Progenitor cell of endocrine pancreas (in vitro differentiated cells): ENCODE measurements at regions not wholly inside any gene's neighbourhood (a gene's known extent, or its start where the extent isn't known, plus 50 kb on each side); places are given as distances from the start of the nearest gene placed in this dataset.

Source experiments
- DNase-seq: peaks from one replicate; pipeline ENCODE4 v3.0.0; 2021; ENCODE audit warnings: low spot score; ENCODE audit not compliant: unreplicated experiment
- H3K27ac Mint-ChIP-seq: 2 replicates; pipeline ENCODE4 v1.8.0; 2021; ENCODE audit warnings: mild to moderate bottlenecking, moderate library complexity, mixed read lengths
- H3K27me3 Mint-ChIP-seq: 2 replicates; pipeline ENCODE4 v1.8.0; 2021; ENCODE audit warnings: mixed read lengths
- H3K36me3 Mint-ChIP-seq: 2 replicates; pipeline ENCODE4 v1.8.0; 2022; ENCODE audit warnings: mixed read lengths; ENCODE audit not compliant: insufficient read depth
- H3K4me1 Mint-ChIP-seq: 2 replicates; pipeline ENCODE4 v1.8.0; 2021; ENCODE audit warnings: low read depth, mixed read lengths
- H3K4me3 Mint-ChIP-seq: 2 replicates; pipeline ENCODE4 v1.8.0; 2021; ENCODE audit warnings: low read depth, mild to moderate bottlenecking, moderate library complexity, mixed read lengths
- H3K9me3 Mint-ChIP-seq: 2 replicates; pipeline ENCODE4 v1.8.0; 2021; ENCODE audit warnings: low read depth, mixed read lengths
- CTCF ChIP-seq: fragments of 200-600 bp; sonication (generic); IDR thresholded peaks from one replicate; pipeline ENCODE4 v1.5.0; 2021; ENCODE audit warnings: antibody characterized with exemption, mild to moderate bottlenecking; ENCODE audit not compliant: unreplicated experiment

- Mint-ChIP-seq H3K9me3 (no peaks in the 10 kb centered on the region), H3K4me1 (peaks cover 2% of the 10 kb centered on the region), H3K27ac (no peak overlapping the region), H3K27me3 (no peaks in the 10 kb centered on the region), H3K36me3 (no peaks in the 10 kb centered on the region), H3K4me3 (no peak overlapping the region)
- DNase-seq: no peak
- no peak for TF ChIP-seq CTCF
Observed at GRCh38 chr4:31160146-31160545, 440.0 kb downstream of the PCDH7 start.

GRCh38 chr4:31169846-31170245 lies 449.7 kb downstream of the PCDH7 start:
- no peaks in the 10 kb centered on the region for H3K9me3 Mint-ChIP-seq
- no peak overlapping the region for H3K4me3 Mint-ChIP-seq
- no peak for TF ChIP-seq CTCF
- no peak for DNase-seq
- H3K4me1 Mint-ChIP-seq: no peaks in the 10 kb centered on the region
- no peaks in the 10 kb centered on the region for H3K27me3 Mint-ChIP-seq
- H3K36me3 Mint-ChIP-seq: no peaks in the 10 kb centered on the region
- no peak overlapping the region for H3K27ac Mint-ChIP-seq

GRCh38 chr4:31171362-31171761 lies 451.2 kb downstream of the PCDH7 start:
- Mint-ChIP-seq H3K27ac (no peak overlapping the region), H3K36me3 (no peaks in the 10 kb centered on the region), H3K4me1 (no peaks in the 10 kb centered on the region), H3K4me3 (no peak overlapping the region), H3K27me3 (no peaks in the 10 kb centered on the region), H3K9me3 (no peaks in the 10 kb centered on the region)
- TF ChIP-seq CTCF: no peak
- no peak for DNase-seq

GRCh38 chr4:31175242-31175910 lies 455.2 kb downstream of the PCDH7 start:
- Mint-ChIP-seq H3K4me3 (no peak overlapping the region), H3K27ac (no peak overlapping the region), H3K27me3 (no peaks in the 10 kb centered on the region), H3K4me1 (no peaks in the 10 kb centered on the region), H3K9me3 (no peaks in the 10 kb centered on the region), H3K36me3 (no peaks in the 10 kb centered on the region)
- TF ChIP-seq CTCF: no peak
- no peak for DNase-seq

GRCh38 chr4:31183256-31183655 lies 463.1 kb downstream of the PCDH7 start:
- H3K27ac Mint-ChIP-seq: no peak overlapping the region

More at GRCh38 chr4:31183256-31183655, 463.1 kb downstream of the PCDH7 start:
- Mint-ChIP-seq H3K27me3 (no peaks in the 10 kb centered on the region), H3K36me3 (peaks cover 4% of the 10 kb centered on the region), H3K4me1 (no peaks in the 10 kb centered on the region), H3K9me3 (peaks cover 19% of the 10 kb centered on the region), H3K4me3 (no peak overlapping the region)
- no peak for TF ChIP-seq CTCF
- DNase-seq: no peak
